Liver (tissue), 8 donors: ENCODE measurements at regions not wholly inside any gene's neighbourhood (a gene's known extent, or its start where the extent isn't known, plus 50 kb on each side); places are given as distances from the start of the nearest gene placed in this dataset.

Source experiments
- DNase-seq: peaks from one replicate; pipeline ENCODE4 v3.0.0-alpha.2; 2017; ENCODE audit warnings: low spot score
- H3K27ac ChIP-seq, 2 donors: one replicate each; pipeline ENCODE4 v1.7.0; 2013; ENCODE audit warnings: inconsistent platforms in 2 of 2, low read length in 2 of 2, control low read depth in 1 of 2, low read depth in 1 of 2, mild to moderate bottlenecking in 1 of 2
- H3K27me3 ChIP-seq, 4 donors: one replicate each; pipeline versions ENCODE4 v1.6.1 to v1.7.0; 2013; ENCODE audit warnings: low read length in 3 of 4, inconsistent platforms in 1 of 4, mild to moderate bottlenecking in 1 of 4, moderate library complexity in 1 of 4; ENCODE audit not compliant: control insufficient read depth in 4 of 4, insufficient read depth in 4 of 4
- H3K36me3 ChIP-seq, 4 donors: one replicate each; pipeline versions ENCODE4 v1.6.1 to v1.7.0; 2013; ENCODE audit warnings: low read length in 3 of 4, mild to moderate bottlenecking in 3 of 4, low read depth in 1 of 4, moderate library complexity in 1 of 4; ENCODE audit not compliant: control insufficient read depth in 4 of 4, insufficient read depth in 3 of 4
- H3K4me1 ChIP-seq, 4 donors: one replicate each; pipeline versions ENCODE4 v1.6.1 to v1.7.0; 2013; ENCODE audit warnings: low read length in 3 of 4, mild to moderate bottlenecking in 3 of 4, moderate library complexity in 1 of 4; ENCODE audit not compliant: control insufficient read depth in 4 of 4, insufficient read depth in 4 of 4
- H3K4me3 ChIP-seq, 3 donors: one replicate each; pipeline versions ENCODE4 v1.6.1 to v1.7.0; 2013; ENCODE audit warnings: low read length in 3 of 3, control low read depth in 1 of 3, low read depth in 1 of 3, mild to moderate bottlenecking in 1 of 3
- H3K9ac ChIP-seq, 2 donors: one replicate each; pipeline ENCODE4 v1.7.0; 2013; ENCODE audit warnings: low read length in 2 of 2, mild to moderate bottlenecking in 2 of 2, moderate library complexity in 2 of 2, control low read depth in 1 of 2, low read depth in 1 of 2
- H3K9me3 ChIP-seq, 4 donors: one replicate each; pipeline versions ENCODE4 v1.6.1 to v1.7.0; 2013; ENCODE audit warnings: low read length in 3 of 4; ENCODE audit not compliant: control insufficient read depth in 4 of 4
- ATF3 ChIP-seq: IDR thresholded peaks from 2 replicates; pipeline ENCODE4 v1.6.1; 2016; ENCODE audit warnings: antibody characterized with exemption
- CTCF ChIP-seq: fragments of 150-350 bp; IDR thresholded peaks from 2 replicates; pipeline ENCODE4 v1.5.1; 2017; ENCODE audit warnings: improper control_type of control experiment, low read depth, low read length; ENCODE audit not compliant: missing input control
- EGR1 ChIP-seq, 2 donors: IDR thresholded peaks; 2 replicates each; pipeline ENCODE4 v1.6.1; 2016 to 2018; ENCODE audit warnings: antibody characterized with exemption in 2 of 2, low read depth in 2 of 2
- FOXA1 ChIP-seq: IDR thresholded peaks from 2 replicates; pipeline ENCODE4 v1.6.1; 2016; ENCODE audit warnings: antibody characterized with exemption
- FOXA2 ChIP-seq: IDR thresholded peaks from 2 replicates; pipeline ENCODE4 v1.6.1; 2016; ENCODE audit warnings: antibody characterized with exemption
- GABPA ChIP-seq, 2 donors: IDR thresholded peaks in 1 of 2; conservative IDR thresholded peaks in 1 of 2; 2 replicates each; pipeline ENCODE4 v1.6.1; 2016; ENCODE audit warnings: antibody characterized with exemption in 2 of 2, mild to moderate bottlenecking in 1 of 2, moderate library complexity in 1 of 2
- HNF4A ChIP-seq, 2 donors: conservative IDR thresholded peaks; 2 replicates each; pipeline ENCODE4 v1.6.1; 2016; ENCODE audit warnings: antibody characterized with exemption in 2 of 2, mild to moderate bottlenecking in 2 of 2
- HNF4G ChIP-seq: IDR thresholded peaks from 2 replicates; pipeline ENCODE4 v1.6.1; 2016; ENCODE audit warnings: antibody characterized with exemption
- JUND ChIP-seq, 2 donors: IDR thresholded peaks; 2 replicates each; pipeline ENCODE4 v1.6.1; 2016; ENCODE audit warnings: antibody characterized with exemption in 2 of 2
- MAX ChIP-seq: IDR thresholded peaks from 2 replicates; pipeline ENCODE4 v1.6.1; 2016; ENCODE audit warnings: antibody characterized with exemption
- NR2F2 ChIP-seq: IDR thresholded peaks from 2 replicates; pipeline ENCODE4 v1.6.1; 2016; ENCODE audit warnings: antibody characterized with exemption
- RAD21 ChIP-seq, 2 donors: IDR thresholded peaks; 2 replicates each; pipeline ENCODE4 v1.6.1; 2016; ENCODE audit warnings: antibody characterized with exemption in 2 of 2, mild to moderate bottlenecking in 2 of 2
- REST ChIP-seq: IDR thresholded peaks from 2 replicates; pipeline ENCODE4 v1.6.1; 2016; ENCODE audit warnings: antibody characterized with exemption, mild to moderate bottlenecking
- RXRA ChIP-seq, 2 donors: IDR thresholded peaks; 2 replicates each; pipeline ENCODE4 v1.6.1; 2017 to 2018; ENCODE audit warnings: antibody characterized with exemption in 2 of 2, mild to moderate bottlenecking in 1 of 2
- SP1 ChIP-seq: IDR thresholded peaks from 2 replicates; pipeline ENCODE4 v1.6.1; 2018; ENCODE audit warnings: antibody characterized with exemption, mild to moderate bottlenecking
- TAF1 ChIP-seq: conservative IDR thresholded peaks from 2 replicates; pipeline ENCODE4 v1.6.1; 2016; ENCODE audit warnings: antibody characterized with exemption, mild to moderate bottlenecking
- YY1 ChIP-seq: IDR thresholded peaks from 2 replicates; pipeline ENCODE4 v1.6.1; 2016; ENCODE audit warnings: antibody characterized with exemption, mild to moderate bottlenecking
- ZBTB33 ChIP-seq: IDR thresholded peaks from 2 replicates; pipeline ENCODE4 v1.6.1; 2016; ENCODE audit warnings: antibody characterized with exemption
- WGBS: extraction: QIAGEN DNeasy Blood & Tissue Kit; methylation state at CpG from one replicate; pipeline ENCODE4 v1.1.7; 2013; 5-methylcytosine and 5-hydroxymethylcytosine counted together
- donor health status: healthy.
- donor health status: healthy.
- donor health status: healthy.
- donor health status: healthy.
- donor health status: healthy.

- no peak for DNase-seq
- no peaks in the 10 kb centered on the region for H3K4me1 ChIP-seq
- peaks cover 0 to 4% (median 0%) of the 10 kb centered on the region in 4 donors for H3K27me3 ChIP-seq
- H3K9ac ChIP-seq: no peak overlapping the region
- no peak overlapping the region for H3K4me3 ChIP-seq
- H3K36me3 ChIP-seq: no peaks in the 10 kb centered on the region
- no peak overlapping the region for H3K27ac ChIP-seq
- 47% methylated on average over 2 of the region's 2 CpGs for WGBS
- TF ChIP-seq YY1: no peak
- TF ChIP-seq FOXA1: no peak
- TF ChIP-seq HNF4G: no peak
- TF ChIP-seq RXRA (IDR thresholded peaks at IDR 0.05): no peak
- no peak for TF ChIP-seq RAD21 (IDR thresholded peaks at IDR 0.05)
- no peak for TF ChIP-seq HNF4A (conservative IDR thresholded peaks at IDR 0.05)
- TF ChIP-seq ATF3: no peak
- no peak for TF ChIP-seq SP1
- no peak for TF ChIP-seq JUND (IDR thresholded peaks at IDR 0.05)
- TF ChIP-seq TAF1: no peak
- no peak for TF ChIP-seq GABPA (IDR thresholded peaks at IDR 0.05 in 1 of 2, conservative IDR thresholded peaks at IDR 0.05 in 1 of 2)
- no peak for TF ChIP-seq MAX
- no peak for TF ChIP-seq ZBTB33
- no peak for TF ChIP-seq CTCF
- no peak for TF ChIP-seq EGR1 (IDR thresholded peaks at IDR 0.05; ENCODE audit: low read depth in 2 of 2)
- no peaks in the 10 kb centered on the region for H3K9me3 ChIP-seq
Observed at GRCh38 chr18:60082282-60082681, 182.5 kb downstream of the PMAIP1 start.

GRCh38 chr18:60075477-60075876, 175.7 kb downstream of the PMAIP1 start:
- no peaks in the 10 kb centered on the region for H3K36me3 ChIP-seq
- TF ChIP-seq YY1: no peak
- TF ChIP-seq CTCF: no peak
- no peak for TF ChIP-seq TAF1
- no peak for TF ChIP-seq ATF3
- TF ChIP-seq NR2F2: no peak
- TF ChIP-seq HNF4A (conservative IDR thresholded peaks at IDR 0.05): no peak
- TF ChIP-seq JUND (IDR thresholded peaks at IDR 0.05): no peak
- no peak for TF ChIP-seq GABPA (IDR thresholded peaks at IDR 0.05 in 1 of 2, conservative IDR thresholded peaks at IDR 0.05 in 1 of 2)
- no peak for TF ChIP-seq RXRA (IDR thresholded peaks at IDR 0.05)
- TF ChIP-seq HNF4G: no peak
- no peak for TF ChIP-seq REST
- TF ChIP-seq FOXA2: no peak
- no peak for TF ChIP-seq ZBTB33
- no peak for TF ChIP-seq MAX
- TF ChIP-seq FOXA1: no peak
- TF ChIP-seq SP1: no peak
- TF ChIP-seq RAD21 (IDR thresholded peaks at IDR 0.05): no peak
- H3K27me3 ChIP-seq: no peaks in the 10 kb centered on the region
- H3K9me3 ChIP-seq: peaks cover 0 to 5% (median 2%) of the 10 kb centered on the region in 4 donors
- WGBS: 69% methylated on average over 3 of the region's 3 CpGs
- no peak for DNase-seq
- H3K4me3 ChIP-seq: no peak overlapping the region
- no peak overlapping the region for H3K27ac ChIP-seq
- H3K9ac ChIP-seq: no peak overlapping the region
- no peaks in the 10 kb centered on the region for H3K4me1 ChIP-seq
